ENCODE measurements at regions not wholly inside any gene's neighbourhood (a gene's known extent, or its start where the extent isn't known, plus 50 kb on each side); places are given as distances from the start of the nearest gene placed in this dataset.

- no peak overlapping the region for H3K4me3 ChIP-seq (replicated peaks; ENCODE audit: low read depth, low read length)
- no peak for TF ChIP-seq CTCF (IDR thresholded peaks at IDR 0.05; ENCODE audit: low read length, missing control alignments)
- no peak for DNase-seq (ENCODE audit: low read depth)
These were observed 123.4 kb upstream of the COL3A1 start for GRCh38 chr2:188850786-188851185.

- DNase-seq (ENCODE audit: low read depth), result no peak
- no peak overlapping the region for H3K4me3 ChIP-seq (replicated peaks; ENCODE audit: low read depth, low read length)
- TF ChIP-seq CTCF (IDR thresholded peaks at IDR 0.05; ENCODE audit: low read length, missing control alignments), result no peak
These were observed 122.9 kb upstream of the COL3A1 start for GRCh38 chr2:188851311-188851710.

DNA sequence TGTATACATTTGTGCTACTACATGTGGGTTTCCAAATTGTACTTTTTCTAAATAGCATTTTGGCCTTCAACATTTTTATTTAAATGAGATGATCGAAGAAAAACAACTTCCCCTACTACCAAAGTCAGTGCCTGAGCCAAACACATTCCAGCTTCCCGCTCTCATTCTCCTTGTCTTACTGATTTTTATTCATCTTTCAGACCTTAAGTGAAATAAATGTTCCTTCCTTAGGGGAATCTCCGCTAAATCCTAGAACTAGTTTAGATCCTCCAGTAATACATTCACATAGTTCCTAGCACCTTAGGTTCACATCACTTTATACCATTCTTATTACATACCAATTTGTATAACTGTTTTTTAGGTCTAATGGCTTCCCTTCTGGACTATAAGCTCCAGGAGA lies 122.3 kb upstream of the COL3A1 start:
- TF ChIP-seq CTCF (IDR thresholded peaks at IDR 0.05; ENCODE audit: low read length, missing control alignments), result no peak
- DNase-seq (ENCODE audit: low read depth), result no peak
- no peak overlapping the region for H3K4me3 ChIP-seq (replicated peaks; ENCODE audit: low read depth, low read length)

- peak; percentile 62 for DNase-seq (ENCODE audit: low read depth)
- no peak overlapping the region for H3K4me3 ChIP-seq (replicated peaks; ENCODE audit: low read depth, low read length)
- no peak for TF ChIP-seq CTCF (IDR thresholded peaks at IDR 0.05; ENCODE audit: low read length, missing control alignments)
These were observed 121.4 kb upstream of the COL3A1 start for GRCh38 chr2:188852772-188853171.

DNA sequence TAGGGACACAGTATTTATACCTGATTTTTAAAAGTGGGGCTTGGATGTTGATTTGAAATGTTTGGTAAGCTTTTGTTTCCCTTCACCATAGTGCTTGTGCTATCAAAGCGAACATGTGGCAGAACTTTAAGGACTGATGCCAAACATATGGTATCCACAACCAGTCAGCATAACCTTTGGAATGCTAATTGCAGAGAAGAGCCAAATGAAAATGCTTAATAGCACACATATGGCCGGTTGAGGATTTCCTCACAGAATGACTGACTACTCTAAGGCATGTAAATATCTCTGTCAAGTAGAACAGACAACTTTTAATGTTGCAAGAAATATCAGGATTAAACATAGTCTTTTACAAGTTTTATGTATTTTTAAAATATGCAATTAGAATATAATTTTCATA lies 120.9 kb upstream of the COL3A1 start:
- peak; percentile 88 for DNase-seq (ENCODE audit: low read depth)
- TF ChIP-seq CTCF (IDR thresholded peaks at IDR 0.05; ENCODE audit: low read length, missing control alignments), result no peak
- no peak overlapping the region for H3K4me3 ChIP-seq (replicated peaks; ENCODE audit: low read depth, low read length)

GRCh38 chr2:188865681-188866080 lies 108.5 kb upstream of the COL3A1 start:
- no peak overlapping the region for H3K4me3 ChIP-seq (replicated peaks; ENCODE audit: low read depth, low read length)
- DNase-seq (ENCODE audit: low read depth), result no peak
- no peak for TF ChIP-seq CTCF (IDR thresholded peaks at IDR 0.05; ENCODE audit: low read length, missing control alignments)

GRCh38 chr2:188869550-188869949 lies 104.6 kb upstream of the COL3A1 start:
- TF ChIP-seq CTCF (IDR thresholded peaks at IDR 0.05; ENCODE audit: low read length, missing control alignments), result no peak
- no peak overlapping the region for H3K4me3 ChIP-seq (replicated peaks; ENCODE audit: low read depth, low read length)

More at GRCh38 chr2:188869550-188869949, 104.6 kb upstream of the COL3A1 start:
- DNase-seq (ENCODE audit: low read depth), result peak; percentile 69
